ENCODE measurements at regions not wholly inside any gene's neighbourhood (a gene's known extent, or its start where the extent isn't known, plus 50 kb on each side); places are given as distances from the start of the nearest gene placed in this dataset.
"Not testable (repeated sequence)": the region's sequence is repeated elsewhere in the genome, so short reads cannot be mapped to it uniquely, and the experiment has no call there.

DNA sequence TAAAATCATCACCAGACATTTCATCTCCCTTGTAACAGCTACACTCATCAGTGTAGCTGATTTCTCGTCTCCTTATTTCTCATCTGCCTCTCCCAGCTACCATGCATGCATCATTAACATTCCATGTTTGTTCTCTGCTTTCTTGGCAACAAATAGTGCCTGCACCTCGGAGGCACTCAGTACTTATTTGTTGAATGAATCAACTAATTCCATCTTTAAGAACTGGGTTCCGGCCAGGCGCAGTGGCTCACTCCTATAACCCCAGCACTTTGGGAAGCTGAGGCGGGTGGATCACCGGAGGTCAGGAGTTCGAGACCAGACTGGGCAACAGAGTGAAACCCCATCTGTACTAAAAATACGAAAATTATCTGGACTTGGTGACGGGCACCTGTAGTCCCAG is 63.9 kb upstream of the GTF3A start:
- intact Hi-C loops (cut with DNase I) = loop anchor here (2.0 to 10.0 kb wide), 4 partner anchors 414 to 624 kb away; partner anchors contain the start of gene URAD (in 1 of the 2)
- no peak for DNase-seq (ENCODE audit: low spot score)

DNA sequence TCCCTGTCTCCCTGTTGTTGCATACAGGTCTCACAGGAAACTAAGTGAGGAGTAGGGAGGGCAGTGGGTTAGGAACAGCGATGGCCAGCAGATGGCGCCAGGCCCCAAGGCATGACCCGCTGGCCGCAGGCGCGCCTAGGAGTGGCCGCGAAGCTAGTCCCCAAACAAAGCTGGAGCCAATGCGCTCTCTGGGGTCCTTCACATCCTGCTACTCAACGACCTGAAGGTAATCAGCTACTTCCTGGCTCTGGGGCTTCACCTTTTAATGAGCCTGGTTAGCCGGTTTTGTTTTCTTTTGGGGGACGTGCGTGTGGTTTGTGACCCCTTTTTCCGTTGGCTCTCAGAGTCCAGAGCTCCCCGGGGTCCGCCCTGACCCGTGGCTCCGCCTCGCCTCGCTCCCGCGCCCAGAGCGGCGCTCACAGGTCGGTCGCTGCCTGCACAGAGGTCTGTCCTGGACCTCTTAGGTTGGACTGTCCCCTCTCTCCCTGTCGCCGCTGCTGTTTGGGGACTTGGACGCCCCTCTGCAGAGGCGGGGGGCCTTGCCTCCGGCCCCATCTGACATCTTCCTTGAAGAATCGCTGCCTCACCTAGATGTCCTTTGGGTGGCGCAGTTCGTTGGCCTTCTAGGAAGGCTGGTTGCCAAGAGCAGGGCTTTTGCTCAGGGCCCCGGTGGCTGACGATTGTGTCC is 62.2 kb upstream of the GTF3A start:
- intact Hi-C loops (cut with DNase I) = loop anchor here (5.0 to 10.0 kb wide), 3 partner anchors 463 to 623 kb away; partner anchors contain the start of gene URAD (in 1 of the 2)
- DNase-seq (ENCODE audit: low spot score) = peak; percentile 96

DNA sequence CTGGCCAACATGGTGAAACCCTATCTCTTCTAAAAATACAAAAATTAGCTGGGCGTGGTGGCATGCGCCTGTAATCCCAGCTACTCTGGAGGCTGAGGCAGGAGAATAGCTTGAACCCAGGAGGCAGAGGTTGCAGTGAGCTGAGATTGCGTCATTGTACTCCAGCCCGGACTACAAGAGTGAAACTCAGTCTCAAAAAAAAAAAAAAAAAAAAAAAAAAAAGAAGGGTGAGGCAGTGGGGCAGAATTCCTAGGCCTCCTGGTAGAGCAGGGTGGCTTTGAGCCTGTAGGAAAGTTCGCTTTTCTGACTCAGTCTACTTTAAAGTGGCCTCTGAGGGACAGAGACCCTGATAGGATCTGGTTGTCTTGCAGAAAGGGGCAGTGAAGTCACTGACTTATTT is 60.8 kb upstream of the GTF3A start:
- intact Hi-C loops (cut with DNase I) = loop anchor here (5.0 to 10.0 kb wide), 3 partner anchors 461 to 621 kb away; partner anchors contain the start of gene URAD (in 1 of the 2)
- not testable (repeated sequence) for DNase-seq (ENCODE audit: low spot score)

DNA sequence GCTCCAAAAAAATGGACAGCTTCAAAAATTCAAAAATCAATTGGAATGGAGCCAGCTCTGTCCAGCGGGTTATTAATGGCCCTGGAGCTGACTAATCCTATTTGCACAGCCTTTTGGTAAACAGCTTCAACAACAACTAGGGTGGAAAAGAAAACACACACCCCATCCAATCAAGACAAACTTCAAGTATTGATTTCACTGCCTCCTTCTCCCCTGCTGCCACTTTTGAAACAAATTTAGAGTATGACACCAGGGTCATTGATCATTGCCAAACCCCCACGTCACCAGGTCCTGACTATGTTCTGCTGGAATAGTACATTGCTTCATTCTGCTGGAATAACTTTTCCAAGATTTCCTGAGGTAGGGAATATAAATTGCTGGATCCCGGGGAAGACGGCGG is 56.8 kb upstream of the GTF3A start:
- no peak for DNase-seq (ENCODE audit: low spot score)
- intact Hi-C loops (cut with DNase I) = loop anchor here in 1 of 2 donors (10.0 kb wide), 2 partner anchors 457 to 617 kb away; partner anchors contain the start of gene URAD

DNA sequence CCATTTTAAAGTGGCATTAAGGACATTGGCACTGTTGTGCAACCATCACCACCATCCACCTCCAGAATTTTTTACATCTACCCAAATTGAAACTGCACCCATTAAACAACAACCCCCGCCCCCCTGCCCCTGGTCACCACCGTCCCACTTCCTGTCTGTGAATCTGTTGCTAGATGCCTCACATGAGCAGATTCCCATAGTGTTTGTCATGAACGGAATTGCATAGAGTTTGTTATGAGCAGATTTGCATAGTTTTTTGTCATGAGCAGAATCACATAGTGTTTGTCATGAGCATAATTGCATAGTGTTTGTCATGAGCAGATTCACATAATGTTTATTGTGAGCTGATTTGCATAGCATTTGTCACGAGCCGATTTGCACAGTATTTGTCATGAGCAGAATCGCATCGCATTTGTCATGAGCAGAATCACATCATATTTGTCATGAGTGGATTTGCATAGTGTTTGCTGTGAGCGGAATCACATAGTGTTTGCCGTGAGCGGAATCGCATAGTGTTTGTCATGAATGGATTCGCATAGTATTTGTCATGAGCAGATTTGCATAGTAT is 54.0 kb upstream of the GTF3A start:
- intact Hi-C loops (cut with DNase I) = loop anchor here in 1 of 2 donors (5.0 to 10.0 kb wide), 2 partner anchors 54 to 457 kb away; partner anchors contain the start of gene GTF3A

DNA sequence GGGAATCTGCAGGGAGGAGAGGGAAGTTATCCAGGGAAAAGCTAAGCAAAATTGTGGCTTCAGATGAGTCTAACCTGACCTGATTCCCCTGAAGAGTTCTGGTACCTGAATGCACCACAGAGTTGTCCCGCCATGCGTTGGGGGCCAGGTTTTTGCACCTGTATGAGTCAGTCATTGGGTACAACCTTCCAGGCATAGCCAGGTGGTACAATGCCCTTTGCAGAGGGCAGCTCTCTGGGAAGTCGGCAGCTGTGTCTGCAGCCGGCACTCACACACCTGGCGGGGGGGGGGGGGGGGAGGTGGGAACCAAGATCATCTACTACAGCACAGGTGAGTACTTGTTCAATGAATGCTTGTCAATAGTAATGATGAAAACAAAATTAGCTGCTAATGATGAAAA is 52.5 kb upstream of the GTF3A start:
- no peak for DNase-seq (ENCODE audit: low spot score)

More for the DNA sequence above, 54.0 kb upstream of the GTF3A start:
- no peak for DNase-seq (ENCODE audit: low spot score)

DNA sequence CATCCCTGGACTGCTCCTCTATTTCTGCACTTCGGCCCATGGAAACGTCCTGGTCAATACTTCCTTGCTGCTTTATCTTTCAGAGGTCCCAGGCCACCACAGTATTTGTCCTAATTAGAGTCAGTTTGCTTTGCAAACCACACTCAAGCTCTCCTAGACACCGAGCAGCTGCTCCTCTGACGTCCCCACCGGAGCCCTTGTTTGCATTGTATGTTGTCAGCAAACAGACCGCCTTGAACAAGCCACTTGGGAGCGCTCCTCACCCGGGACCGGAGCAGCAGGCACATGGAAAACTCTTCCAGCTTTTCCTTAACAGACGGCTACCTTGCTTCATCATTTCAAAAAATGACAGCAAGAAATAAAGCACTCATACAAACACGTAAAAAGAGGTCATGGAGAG is 51.5 kb upstream of the GTF3A start:
- intact Hi-C loops (cut with DNase I) = loop anchor here in 1 of 2 donors (5.0 to 10.0 kb wide), 2 partner anchors 52 to 454 kb away; partner anchors contain the start of gene GTF3A
- DNase-seq (ENCODE audit: low spot score) = no peak

More for the DNA sequence above, 52.5 kb upstream of the GTF3A start:
- intact Hi-C loops (cut with DNase I) = loop anchor here in 1 of 2 donors (5.0 to 10.0 kb wide), 2 partner anchors 53 to 455 kb away; partner anchors contain the start of gene GTF3A

DNA sequence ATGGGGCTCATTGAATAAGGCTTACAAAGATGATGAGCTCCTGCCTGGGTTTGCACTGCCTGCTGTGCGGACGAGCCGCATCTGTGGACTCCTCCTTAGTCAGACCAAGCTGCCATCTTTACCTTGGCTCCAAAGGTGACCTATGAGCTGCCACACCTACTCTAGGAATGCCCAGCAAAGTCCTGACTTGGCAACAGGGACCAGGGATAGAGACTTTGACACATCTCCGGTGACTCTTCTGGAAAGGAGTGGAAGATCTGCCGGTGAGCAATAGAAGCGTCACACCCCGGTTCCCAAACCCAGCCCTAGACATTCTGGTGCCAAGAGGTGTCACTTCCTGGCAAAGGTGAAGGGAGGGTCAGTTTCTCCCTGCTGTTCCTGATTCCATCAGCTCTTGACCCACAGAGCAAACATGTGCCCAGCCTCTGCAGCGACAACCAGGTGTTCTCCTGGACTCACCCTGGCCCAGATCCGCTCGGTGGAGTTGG is 50.2 kb upstream of the GTF3A start:
- intact Hi-C loops (cut with DNase I) = loop anchor here in 1 of 2 donors (5.0 to 10.0 kb wide), 2 partner anchors 51 to 453 kb away; partner anchors contain the start of gene GTF3A
- no peak for DNase-seq (ENCODE audit: low spot score)

Measured in posterior vena cava (tissue), 2 donors.